Erythroblast (primary cell): ENCODE measurements at regions not wholly inside any gene's neighbourhood (a gene's known extent, or its start where the extent isn't known, plus 50 kb on each side); places are given as distances from the start of the nearest gene placed in this dataset.

Source experiments
- GATA1 ChIP-seq: IDR thresholded peaks from 2 replicates; pipeline ENCODE4 v1.6.1; 2011; ENCODE audit warnings: low read depth, mild to moderate bottlenecking, control low read depth, low read length, moderate library complexity
- POLR2A ChIP-seq: IDR thresholded peaks from 2 replicates; pipeline ENCODE4 v1.6.1; 2011; ENCODE audit warnings: mild to moderate bottlenecking, low read length

DNA sequence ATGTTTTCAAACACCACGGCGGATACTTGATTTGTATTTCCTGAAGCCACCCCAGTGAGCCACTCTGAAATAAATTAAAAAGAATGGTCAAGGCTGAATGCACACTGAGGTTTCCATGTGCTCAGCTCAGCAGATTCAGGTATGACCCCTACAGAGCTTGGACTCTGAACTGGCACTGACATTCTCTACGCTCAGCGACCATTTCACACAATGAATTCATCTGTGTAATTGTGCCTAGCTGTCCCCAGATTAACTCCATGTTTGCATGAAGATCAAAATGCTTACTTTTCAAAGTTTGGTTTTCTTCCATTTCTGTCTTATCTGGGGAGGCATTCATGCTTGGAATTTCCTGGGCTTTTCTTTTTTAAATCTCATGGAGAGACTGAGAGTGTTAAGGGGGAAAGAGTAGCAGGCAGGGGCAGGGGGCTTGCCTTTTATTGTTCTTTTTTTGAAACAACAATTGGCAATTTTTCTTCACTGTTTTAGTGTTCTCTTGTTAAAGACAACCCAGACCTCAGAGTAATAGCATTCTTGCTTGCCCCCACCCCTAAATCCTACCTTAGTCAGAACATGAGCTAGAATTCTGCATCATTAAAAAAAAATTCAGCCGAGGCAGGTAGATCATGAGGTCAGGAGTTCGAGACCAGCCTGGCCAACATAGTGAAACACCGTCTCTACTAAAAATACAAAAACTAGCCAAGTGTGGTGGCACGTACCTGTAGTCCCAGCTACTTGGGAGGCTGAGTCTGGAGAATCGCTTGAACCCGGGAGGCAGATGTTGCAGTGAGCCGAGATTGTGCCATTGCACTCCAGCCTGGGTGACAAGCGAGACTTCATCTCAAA, 85.5 kb upstream of the HNF1B start:
- TF ChIP-seq POLR2A = no peak
- no peak for TF ChIP-seq GATA1
